Kidney epithelial cell (primary cell): ENCODE measurements at regions not wholly inside any gene's neighbourhood (a gene's known extent, or its start where the extent isn't known, plus 50 kb on each side); places are given as distances from the start of the nearest gene placed in this dataset.

Experiments
- DNase-seq: peaks from one replicate; pipeline ENCODE4 v3.0.0-alpha.2; 2010; ENCODE audit warnings: low read depth
- H3K27me3 ChIP-seq: 2 replicates; pipeline ENCODE4 v1.6.0; 2011; ENCODE audit warnings: low read length; ENCODE audit not compliant: control insufficient read depth, insufficient read depth
- H3K36me3 ChIP-seq: 2 replicates; pipeline ENCODE4 v1.5.1; 2011; ENCODE audit warnings: low read length; ENCODE audit not compliant: control insufficient read depth, insufficient read depth
- H3K4me3 ChIP-seq: 2 replicates; pipeline ENCODE4 v1.5.1; 2011; ENCODE audit warnings: low read depth, mild to moderate bottlenecking, control low read depth, low read length
- CTCF ChIP-seq: IDR thresholded peaks from 2 replicates; pipeline ENCODE4 v1.5.1; 2011; ENCODE audit warnings: mild to moderate bottlenecking, moderate library complexity, low read length, control low read depth, inconsistent platforms; ENCODE audit not compliant: insufficient read depth, poor library complexity, severe bottlenecking

GRCh38 chr1:189550498-189550897, 927.2 kb downstream of the BRINP3 start:
- DNase-seq: no peak
- Histone ChIP-seq H3K27me3 (no peaks in the 10 kb centered on the region), H3K36me3 (no peaks in the 10 kb centered on the region), H3K4me3 (no peak overlapping the region)
- no peak for TF ChIP-seq CTCF

GRCh38 chr1:189563784-189564183, 913.9 kb downstream of the BRINP3 start:
- DNase-seq: no peak
- Histone ChIP-seq H3K4me3 (no peak overlapping the region), H3K27me3 (no peaks in the 10 kb centered on the region), H3K36me3 (no peaks in the 10 kb centered on the region)
- no peak for TF ChIP-seq CTCF

GRCh38 chr1:189567890-189568289, 909.8 kb downstream of the BRINP3 start:
- H3K4me3 ChIP-seq: no peak overlapping the region
- no peak for DNase-seq
- H3K36me3 ChIP-seq: no peaks in the 10 kb centered on the region
- H3K27me3 ChIP-seq: no peaks in the 10 kb centered on the region
- TF ChIP-seq CTCF: no peak

- TF ChIP-seq CTCF: no peak
- no peaks in the 10 kb centered on the region for H3K27me3 ChIP-seq
- no peak overlapping the region for H3K4me3 ChIP-seq
- H3K36me3 ChIP-seq: no peaks in the 10 kb centered on the region
- DNase-seq: no peak
Measured at GRCh38 chr1:189596197-189596596, 881.5 kb downstream of the BRINP3 start.

- H3K36me3 ChIP-seq: no peaks in the 10 kb centered on the region
- no peak for DNase-seq
- H3K4me3 ChIP-seq: no peak overlapping the region
- no peaks in the 10 kb centered on the region for H3K27me3 ChIP-seq
- no peak for TF ChIP-seq CTCF
Measured at GRCh38 chr1:189597083-189597482, 880.6 kb downstream of the BRINP3 start.

GRCh38 chr1:189605226-189605625, 872.4 kb downstream of the BRINP3 start:
- Histone ChIP-seq H3K27me3 (no peaks in the 10 kb centered on the region), H3K4me3 (no peak overlapping the region), H3K36me3 (no peaks in the 10 kb centered on the region)
- TF ChIP-seq CTCF: no peak
- no peak for DNase-seq
